SH-SY5Y (cell line): ENCODE measurements at regions not wholly inside any gene's neighbourhood (a gene's known extent, or its start where the extent isn't known, plus 50 kb on each side); places are given as distances from the start of the nearest gene placed in this dataset.

Experiments
- GATA2 ChIP-seq: IDR thresholded peaks from 2 replicates; pipeline ENCODE4 v1.6.1; 2011; ENCODE audit warnings: mild to moderate bottlenecking, low read depth, low read length
- GATA3 ChIP-seq: IDR thresholded peaks from 2 replicates; pipeline ENCODE4 v1.6.1; 2011; ENCODE audit warnings: low read depth, mild to moderate bottlenecking, low read length, moderate library complexity

- TF ChIP-seq GATA3 (no peak), GATA2 (no peak)
Observed at GRCh38 chr5:166195981-166196380, 2095.5 kb upstream of the WWC1 start.
